ENCODE measurements at regions not wholly inside any gene's neighbourhood (a gene's known extent, or its start where the extent isn't known, plus 50 kb on each side); places are given as distances from the start of the nearest gene placed in this dataset.
A peak's percentile ranks its signal among the peaks of the same experiment; 100 is the strongest.

- TF ChIP-seq ZNF274 (IDR thresholded peaks at IDR 0.05; ENCODE audit: low read length): no peak
- no peak for TF ChIP-seq ZNF274 (tag by site-specific recombination; IDR thresholded peaks at IDR 0.05; ENCODE audit: borderline replicate concordance)
- no peak for TF ChIP-seq PRDM1 (tag by site-specific recombination; IDR thresholded peaks at IDR 0.05)
- TF ChIP-seq ZNF398 (tag by site-specific recombination; IDR thresholded peaks at IDR 0.05): no peak
- peak; percentile 35; the same call in 1 of the 2 replicates for TF ChIP-seq ZFHX2 (tag by site-specific recombination; conservative IDR thresholded peaks at IDR 0.05)
- TF ChIP-seq ZNF350 (tag by site-specific recombination; IDR thresholded peaks at IDR 0.05): no peak
- no peak for TF ChIP-seq ZNF16 (tag by site-specific recombination; IDR thresholded peaks at IDR 0.05; ENCODE audit: low read depth)
- TF ChIP-seq ZNF513 (tag by site-specific recombination; IDR thresholded peaks at IDR 0.05): no peak
- no peak for TF ChIP-seq YY2 (tag by site-specific recombination; IDR thresholded peaks at IDR 0.05)
- no peak for TF ChIP-seq ZNF211 (tag by site-specific recombination; IDR thresholded peaks at IDR 0.05; ENCODE audit: low read depth)
- TF ChIP-seq ZNF529 (tag by site-specific recombination; IDR thresholded peaks at IDR 0.05; ENCODE audit: insufficient replicate concordance): no peak
- no peak for TF ChIP-seq ZBTB20 (tag by site-specific recombination; IDR thresholded peaks at IDR 0.05)
- TF ChIP-seq REPIN1 (tag by site-specific recombination; IDR thresholded peaks at IDR 0.05; ENCODE audit: low read depth): no peak
- peak; percentile 71; the same call in 1 of the 2 replicates for TF ChIP-seq ZBTB17 (tag by site-specific recombination; IDR thresholded peaks at IDR 0.05)
- no peak for TF ChIP-seq ZNF449 (tag by site-specific recombination; IDR thresholded peaks at IDR 0.05)
- TF ChIP-seq ZNF600 (tag by site-specific recombination; IDR thresholded peaks at IDR 0.05): no peak
- TF ChIP-seq ZEB2 (tag by site-specific recombination; IDR thresholded peaks at IDR 0.05): peak; percentile 50
- no peak for TF ChIP-seq ZNF324 (tag by site-specific recombination; IDR thresholded peaks at IDR 0.05)
- TF ChIP-seq PBX3 (CRISPR knock-in tag; IDR thresholded peaks at IDR 0.05): no peak
- TF ChIP-seq GLI4 (tag by site-specific recombination; IDR thresholded peaks at IDR 0.05): no peak
- no peak for TF ChIP-seq KLF10 (tag by site-specific recombination; IDR thresholded peaks at IDR 0.05)
- no peak for TF ChIP-seq ZNF596 (tag by site-specific recombination; IDR thresholded peaks at IDR 0.05)
- TF ChIP-seq ZNF76 (tag by site-specific recombination; IDR thresholded peaks at IDR 0.05; ENCODE audit: borderline replicate concordance, low read depth): no peak
- TF ChIP-seq ZNF571 (tag by site-specific recombination; IDR thresholded peaks at IDR 0.05): no peak
- no peak for TF ChIP-seq ZNF18 (tag by site-specific recombination; IDR thresholded peaks at IDR 0.05)
- TF ChIP-seq ZFP3 (tag by site-specific recombination; IDR thresholded peaks at IDR 0.05; ENCODE audit: low read depth): no peak
- TF ChIP-seq ZNF169 (tag by site-specific recombination; IDR thresholded peaks at IDR 0.05): no peak
- no peak for TF ChIP-seq ZNF560 (tag by site-specific recombination; IDR thresholded peaks at IDR 0.05; ENCODE audit: borderline replicate concordance)
- no peak for TF ChIP-seq ZNF558 (tag by site-specific recombination; IDR thresholded peaks at IDR 0.05)
- TF ChIP-seq ZNF366 (tag by site-specific recombination; conservative IDR thresholded peaks at IDR 0.05): no peak
- TF ChIP-seq ZNF2 (tag by site-specific recombination; IDR thresholded peaks at IDR 0.05): peak; percentile 62; the same call in 1 of the 2 replicates
- peak; percentile 30; the same call in 1 of the 2 replicates for TF ChIP-seq ZBTB10 (tag by site-specific recombination; IDR thresholded peaks at IDR 0.05)
These were observed 54.2 kb upstream of the SEC14L1 start (continued) for GRCh38 chr17:77086433-77087010.

Data from HEK293 (cell line).